ENCODE measurements at regions not wholly inside any gene's neighbourhood (a gene's known extent, or its start where the extent isn't known, plus 50 kb on each side); places are given as distances from the start of the nearest gene placed in this dataset.

DNA sequence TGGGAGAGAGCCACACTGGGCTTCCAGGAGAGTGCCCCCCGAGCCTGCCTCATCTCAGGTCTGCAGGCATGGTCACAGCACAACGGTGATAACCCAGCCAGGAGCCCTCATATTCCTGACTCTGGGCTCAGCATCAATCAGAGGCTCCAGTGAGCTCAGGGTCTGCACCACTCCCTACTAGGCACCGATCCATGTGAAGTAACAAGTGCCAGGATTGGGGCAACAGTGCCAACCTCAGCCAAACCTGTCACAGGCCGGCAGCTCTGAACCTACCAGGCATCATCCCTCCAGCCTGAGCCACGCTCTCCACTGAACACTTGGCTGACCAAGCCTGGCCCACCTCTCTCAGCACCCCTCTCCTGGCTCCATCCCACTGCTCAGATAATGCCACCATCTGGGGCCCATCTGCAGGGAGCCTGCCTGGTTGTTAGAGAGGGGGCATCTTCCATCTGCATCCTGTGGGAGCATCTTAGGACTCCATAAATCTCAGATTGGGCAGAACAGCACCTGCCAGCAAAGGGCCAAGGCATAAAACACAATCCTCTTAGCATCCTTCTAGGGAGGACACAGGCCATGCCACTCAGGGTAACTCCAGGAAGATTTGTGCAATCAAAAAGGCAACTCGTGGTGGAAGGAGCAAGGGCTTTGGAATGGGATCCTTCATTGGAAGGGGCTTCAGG, 213.7 kb upstream of the CSF3R start:
- no peak for TF ChIP-seq CTCF (IDR thresholded peaks at IDR 0.05)
- TF ChIP-seq POLR2A (IDR thresholded peaks at IDR 0.05): no peak

Data from testis (tissue), 2 donors.